Ectodermal cell (in vitro differentiated cells): ENCODE measurements at regions not wholly inside any gene's neighbourhood (a gene's known extent, or its start where the extent isn't known, plus 50 kb on each side); places are given as distances from the start of the nearest gene placed in this dataset.
"Not testable (repeated sequence)": the region's sequence is repeated elsewhere in the genome, so short reads cannot be mapped to it uniquely, and the experiment has no call there.

Experiments
- H3K27ac ChIP-seq: 2 replicates; pipeline ENCODE4 v1.7.0; 2013; ENCODE audit warnings: mild to moderate bottlenecking, low read depth, low read length; ENCODE audit not compliant: insufficient read depth, poor library complexity, severe bottlenecking
- H3K27me3 ChIP-seq: 2 replicates; pipeline ENCODE4 v1.7.0; 2013; ENCODE audit warnings: mild to moderate bottlenecking, low read length; ENCODE audit not compliant: insufficient read depth, control insufficient read depth, poor library complexity, severe bottlenecking
- H3K36me3 ChIP-seq: one replicate; pipeline ENCODE4 v1.7.0; 2013; ENCODE audit warnings: low read length; ENCODE audit not compliant: control insufficient read depth, insufficient read depth
- H3K4me1 ChIP-seq: one replicate; pipeline ENCODE4 v1.7.0; 2013; ENCODE audit warnings: low read length; ENCODE audit not compliant: control insufficient read depth, insufficient read depth
- H3K4me3 ChIP-seq: 2 replicates; pipeline ENCODE4 v1.7.0; 2013; ENCODE audit warnings: low read depth, low read length, control low read depth; ENCODE audit not compliant: insufficient read depth
- H3K9me3 ChIP-seq: 2 replicates; pipeline ENCODE4 v1.7.0; 2013; ENCODE audit warnings: mild to moderate bottlenecking, low read length, moderate library complexity; ENCODE audit not compliant: control insufficient read depth
- WGBS, 2 experiments: methylation state at CpG; one replicate each; pipeline ENCODE4 v1.1.7; 2013; ENCODE audit warnings: missing lambda C conversion rate in 2 of 2; 5-methylcytosine and 5-hydroxymethylcytosine counted together

- no peaks in the 10 kb centered on the region for H3K36me3 ChIP-seq
- no peaks in the 10 kb centered on the region for H3K9me3 ChIP-seq
- no peaks in the 10 kb centered on the region for H3K4me1 ChIP-seq
- no peaks in the 10 kb centered on the region for H3K27me3 ChIP-seq
- WGBS, 2 experiments: 92 to 93% methylated on average over 2 of the region's 2 CpGs
- no peak overlapping the region for H3K4me3 ChIP-seq
- H3K27ac ChIP-seq: no peak overlapping the region
These were observed 2062.2 kb upstream of the CDH6 start for GRCh38 chr5:29131285-29131684.

DNA sequence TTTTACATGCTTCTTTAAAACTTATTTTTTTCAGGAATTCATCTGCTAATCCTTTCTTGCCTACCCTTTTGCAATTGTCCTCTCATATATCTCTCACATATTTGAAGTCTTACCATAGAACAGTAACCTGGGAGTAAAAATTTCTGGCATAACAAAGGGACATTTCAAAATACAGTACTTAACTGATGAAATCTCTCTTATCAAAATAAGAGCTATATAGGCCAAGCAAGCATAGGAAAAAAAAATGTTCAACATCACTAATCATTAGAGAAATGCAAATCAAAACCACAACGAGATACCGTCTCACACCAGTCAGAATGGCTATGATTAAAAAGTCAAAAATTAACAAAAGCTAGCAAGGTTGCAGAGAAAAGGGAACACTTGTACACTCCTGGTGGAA lies 2062.7 kb upstream of the CDH6 start:
- Histone ChIP-seq H3K9me3 (no peaks in the 10 kb centered on the region), H3K36me3 (no peaks in the 10 kb centered on the region), H3K4me1 (no peaks in the 10 kb centered on the region), H3K27me3 (no peaks in the 10 kb centered on the region), H3K4me3 (no peak overlapping the region), H3K27ac (no peak overlapping the region)
- 98 to 100% methylated on average over 2 of the region's 2 CpGs for WGBS, 2 experiments

- not testable (repeated sequence) for H3K9me3 ChIP-seq, H3K27ac ChIP-seq, H3K27me3 ChIP-seq, H3K4me1 ChIP-seq, H3K4me3 ChIP-seq, H3K36me3 ChIP-seq
- WGBS, 2 experiments: 96 to 98% methylated on average over 32 of the region's 32 CpGs
These were observed 2065.8 kb upstream of the CDH6 start for GRCh38 chr5:29127524-29128156.

DNA sequence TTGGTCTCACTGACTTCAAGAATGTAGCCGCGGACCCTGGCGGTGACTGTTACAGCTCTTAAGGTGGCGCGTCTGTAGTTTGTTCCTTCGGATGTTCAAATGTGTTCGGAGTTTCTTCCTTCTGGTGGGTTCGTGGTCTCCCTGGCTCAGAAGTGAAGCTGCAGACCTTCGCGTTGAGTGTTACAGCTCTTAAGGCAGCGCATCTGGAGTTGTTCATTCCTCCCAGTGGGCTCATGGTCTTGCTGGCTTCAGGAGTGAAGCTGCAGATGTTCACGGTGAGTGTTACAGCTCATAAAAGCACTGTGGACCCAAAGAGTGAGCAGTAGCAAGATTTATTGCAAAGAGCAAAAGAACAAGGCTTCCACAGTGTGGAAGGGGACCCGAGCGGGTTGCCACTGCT lies 2067.0 kb upstream of the CDH6 start:
- not testable (repeated sequence) for H3K27me3 ChIP-seq, H3K9me3 ChIP-seq, H3K36me3 ChIP-seq, H3K4me1 ChIP-seq, H3K27ac ChIP-seq, H3K4me3 ChIP-seq
- WGBS, 2 experiments: 95 to 96% methylated on average over 14 of the region's 14 CpGs

- Histone ChIP-seq H3K9me3 (no peaks in the 10 kb centered on the region), H3K27ac (no peak overlapping the region), H3K36me3 (no peaks in the 10 kb centered on the region), H3K4me3 (no peak overlapping the region), H3K27me3 (no peaks in the 10 kb centered on the region), H3K4me1 (no peaks in the 10 kb centered on the region)
- 92 to 94% methylated on average over 2 of the region's 2 CpGs for WGBS, 2 experiments
These were observed 2071.2 kb upstream of the CDH6 start for GRCh38 chr5:29122306-29122705.

DNA sequence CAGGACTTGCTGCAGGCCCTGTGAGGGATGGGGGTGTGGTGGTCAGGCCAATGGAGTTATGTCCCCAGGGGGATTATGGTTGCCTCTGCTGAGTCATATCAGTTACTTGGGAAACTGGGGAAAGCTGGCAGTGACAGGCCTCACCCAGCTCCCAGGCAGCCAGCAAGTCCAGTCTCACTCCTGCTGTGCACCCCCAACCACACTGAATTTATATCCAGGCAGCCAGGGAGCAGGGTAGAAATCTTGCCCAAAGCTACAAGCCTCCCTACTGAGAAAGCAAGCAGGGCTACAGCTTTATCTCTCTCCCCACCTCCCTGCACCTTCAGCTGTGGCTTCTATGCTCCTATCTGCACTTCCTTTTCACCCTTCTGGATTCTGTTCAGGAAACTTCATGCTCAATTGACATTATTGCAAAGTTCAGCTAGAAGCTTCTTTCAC lies 2076.0 kb upstream of the CDH9 start:
- Histone ChIP-seq H3K9me3 (no peaks in the 10 kb centered on the region), H3K27ac (no peak overlapping the region), H3K4me1 (no peaks in the 10 kb centered on the region), H3K4me3 (no peak overlapping the region), H3K36me3 (no peaks in the 10 kb centered on the region), H3K27me3 (no peaks in the 10 kb centered on the region)

DNA sequence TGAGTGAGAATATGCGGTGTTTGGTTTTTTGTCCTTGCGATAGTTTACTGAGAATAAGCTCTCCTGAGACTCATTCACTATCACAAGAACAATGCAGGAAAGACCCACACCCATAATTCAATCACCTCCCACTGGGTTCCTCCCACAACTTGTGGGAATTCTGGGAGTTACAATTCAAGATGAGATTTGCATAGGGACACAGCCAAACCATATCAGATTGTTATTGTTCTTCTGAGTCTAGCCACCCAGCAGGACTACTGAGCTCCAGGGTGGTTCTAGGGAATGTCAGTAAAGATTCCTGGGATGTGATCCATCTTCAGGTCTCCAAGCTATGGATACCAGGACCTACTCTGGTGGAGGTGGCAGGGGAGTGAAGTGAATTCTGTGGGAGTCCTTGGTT lies 2075.1 kb upstream of the CDH9 start:
- Histone ChIP-seq H3K9me3 (no peaks in the 10 kb centered on the region), H3K36me3 (no peaks in the 10 kb centered on the region), H3K4me1 (no peaks in the 10 kb centered on the region), H3K4me3 (no peak overlapping the region), H3K27ac (no peak overlapping the region), H3K27me3 (no peaks in the 10 kb centered on the region)
- 91% methylated on average over 2 of the region's 2 CpGs; no CpG with 5 or more reads in 1 of the 2 experiments for WGBS, 2 experiments

GRCh38 chr5:29099585-29099984 lies 2061.2 kb upstream of the CDH9 start:
- H3K4me3 ChIP-seq: no peak overlapping the region
- H3K27me3 ChIP-seq: no peaks in the 10 kb centered on the region
- no peaks in the 10 kb centered on the region for H3K4me1 ChIP-seq
- H3K27ac ChIP-seq: no peak overlapping the region
- H3K36me3 ChIP-seq: no peaks in the 10 kb centered on the region
- 100% methylated on average over 3 of the region's 3 CpGs for WGBS, 2 experiments
- no peaks in the 10 kb centered on the region for H3K9me3 ChIP-seq

DNA sequence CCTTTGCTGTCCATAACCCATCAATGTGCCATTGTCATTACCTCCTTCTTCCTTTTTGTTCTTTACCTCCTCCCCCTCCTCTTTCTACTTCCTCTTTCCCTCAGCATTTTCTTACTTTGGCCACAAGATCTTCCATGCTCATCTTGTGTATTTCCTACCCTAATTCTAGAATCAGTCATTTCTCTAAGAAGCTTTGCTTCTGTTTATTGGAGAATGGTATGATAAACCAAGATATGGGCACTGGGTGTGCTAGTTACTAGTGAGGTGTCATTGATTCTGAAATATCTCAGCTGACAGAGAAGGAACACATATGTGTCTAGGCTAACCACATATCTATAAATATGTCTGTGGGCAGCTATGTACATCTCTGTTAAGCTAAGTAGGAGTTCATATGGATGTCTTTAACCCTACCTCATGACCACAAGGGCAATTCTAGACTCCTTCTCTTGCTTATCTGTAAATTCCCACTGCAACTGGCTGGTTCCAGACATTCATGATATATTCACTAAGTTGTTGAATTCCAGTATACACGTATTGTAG lies 2051.3 kb upstream of the CDH9 start:
- no peaks in the 10 kb centered on the region for H3K36me3 ChIP-seq
- no peaks in the 10 kb centered on the region for H3K9me3 ChIP-seq
- no peaks in the 10 kb centered on the region for H3K4me1 ChIP-seq
- 100% methylated on average over 1 of the region's 1 CpG; no CpG with 5 or more reads in 1 of the 2 experiments for WGBS, 2 experiments
- no peaks in the 10 kb centered on the region for H3K27me3 ChIP-seq
- H3K27ac ChIP-seq: no peak overlapping the region
- H3K4me3 ChIP-seq: no peak overlapping the region

DNA sequence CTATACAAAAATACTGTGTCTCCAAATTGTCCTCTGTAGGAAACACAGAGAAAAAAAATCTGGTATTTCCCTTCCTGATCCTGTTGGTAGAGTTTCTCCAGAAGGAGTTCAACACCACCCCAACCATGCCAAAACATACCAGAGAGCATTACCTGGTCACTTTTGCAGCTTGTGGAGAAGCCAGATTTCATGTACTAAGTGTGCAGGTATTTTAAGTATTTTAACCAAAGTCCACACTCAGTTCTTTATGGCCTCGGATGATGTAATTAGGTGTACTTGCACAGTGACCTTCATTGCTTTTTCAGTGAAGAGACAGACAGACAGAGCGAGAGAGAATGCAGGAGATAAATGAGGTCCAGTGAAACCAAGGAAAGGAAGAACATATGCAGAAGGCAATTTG lies 2046.8 kb upstream of the CDH9 start:
- WGBS, 2 experiments: 93 to 97% methylated on average over 2 of the region's 2 CpGs
- H3K27me3 ChIP-seq: no peaks in the 10 kb centered on the region
- no peaks in the 10 kb centered on the region for H3K9me3 ChIP-seq
- H3K4me3 ChIP-seq: no peak overlapping the region
- no peaks in the 10 kb centered on the region for H3K4me1 ChIP-seq
- H3K27ac ChIP-seq: no peak overlapping the region
- H3K36me3 ChIP-seq: no peaks in the 10 kb centered on the region

DNA sequence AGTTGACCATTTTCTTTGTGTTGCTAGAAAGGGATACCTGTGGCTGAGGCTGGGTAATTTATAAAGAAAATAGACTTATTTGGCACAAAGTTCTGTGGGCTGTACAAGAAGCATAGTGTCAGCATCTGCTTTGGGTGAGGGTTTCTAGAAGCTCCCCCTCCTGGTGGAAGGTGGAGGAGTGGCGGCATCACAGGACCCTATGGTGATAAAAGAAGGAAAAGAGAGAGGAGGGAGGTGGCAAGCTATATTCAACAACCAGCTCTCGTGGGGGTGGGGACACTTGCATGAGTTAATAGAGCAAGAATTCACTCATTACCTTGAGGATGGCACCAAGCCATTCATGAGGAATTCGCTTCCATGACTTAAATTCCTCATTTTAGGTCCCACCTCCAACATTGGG lies 2041.4 kb upstream of the CDH9 start:
- no peak overlapping the region for H3K4me3 ChIP-seq
- WGBS, 2 experiments: 70 to 72% methylated on average over 3 of the region's 3 CpGs

More for the DNA sequence above, 2041.4 kb upstream of the CDH9 start:
- Histone ChIP-seq H3K36me3 (no peaks in the 10 kb centered on the region), H3K27me3 (no peaks in the 10 kb centered on the region), H3K4me1 (peaks cover 7% of the 10 kb centered on the region), H3K27ac (no peak overlapping the region), H3K9me3 (no peaks in the 10 kb centered on the region)
